ENCODE measurements at regions not wholly inside any gene's neighbourhood (a gene's known extent, or its start where the extent isn't known, plus 50 kb on each side); places are given as distances from the start of the nearest gene placed in this dataset.

GRCh38 chr10:124253006-124253405 is 159.6 kb upstream of the CHST15 start:
- no peaks in the 10 kb centered on the region for H3K27me3 ChIP-seq (ENCODE audit: insufficient read depth)
- 0 out of 2 replicates have a peak, but pooled peaks cover 3% of the 10 kb centered on the region for H3K9me2 ChIP-seq (ENCODE audit: insufficient read depth)
- no peak overlapping the region for H2AFZ ChIP-seq
- H4K20me1 ChIP-seq (replicated peaks; ENCODE audit: insufficient read depth): no peaks in the 10 kb centered on the region
- no peak for TF ChIP-seq JUNB (IDR thresholded peaks at IDR 0.05; ENCODE audit: unreplicated experiment)
- no peak for TF ChIP-seq EZH2 (IDR thresholded peaks at IDR 0.05; ENCODE audit: low read depth, unreplicated experiment)
- TF ChIP-seq, protein P1, sequence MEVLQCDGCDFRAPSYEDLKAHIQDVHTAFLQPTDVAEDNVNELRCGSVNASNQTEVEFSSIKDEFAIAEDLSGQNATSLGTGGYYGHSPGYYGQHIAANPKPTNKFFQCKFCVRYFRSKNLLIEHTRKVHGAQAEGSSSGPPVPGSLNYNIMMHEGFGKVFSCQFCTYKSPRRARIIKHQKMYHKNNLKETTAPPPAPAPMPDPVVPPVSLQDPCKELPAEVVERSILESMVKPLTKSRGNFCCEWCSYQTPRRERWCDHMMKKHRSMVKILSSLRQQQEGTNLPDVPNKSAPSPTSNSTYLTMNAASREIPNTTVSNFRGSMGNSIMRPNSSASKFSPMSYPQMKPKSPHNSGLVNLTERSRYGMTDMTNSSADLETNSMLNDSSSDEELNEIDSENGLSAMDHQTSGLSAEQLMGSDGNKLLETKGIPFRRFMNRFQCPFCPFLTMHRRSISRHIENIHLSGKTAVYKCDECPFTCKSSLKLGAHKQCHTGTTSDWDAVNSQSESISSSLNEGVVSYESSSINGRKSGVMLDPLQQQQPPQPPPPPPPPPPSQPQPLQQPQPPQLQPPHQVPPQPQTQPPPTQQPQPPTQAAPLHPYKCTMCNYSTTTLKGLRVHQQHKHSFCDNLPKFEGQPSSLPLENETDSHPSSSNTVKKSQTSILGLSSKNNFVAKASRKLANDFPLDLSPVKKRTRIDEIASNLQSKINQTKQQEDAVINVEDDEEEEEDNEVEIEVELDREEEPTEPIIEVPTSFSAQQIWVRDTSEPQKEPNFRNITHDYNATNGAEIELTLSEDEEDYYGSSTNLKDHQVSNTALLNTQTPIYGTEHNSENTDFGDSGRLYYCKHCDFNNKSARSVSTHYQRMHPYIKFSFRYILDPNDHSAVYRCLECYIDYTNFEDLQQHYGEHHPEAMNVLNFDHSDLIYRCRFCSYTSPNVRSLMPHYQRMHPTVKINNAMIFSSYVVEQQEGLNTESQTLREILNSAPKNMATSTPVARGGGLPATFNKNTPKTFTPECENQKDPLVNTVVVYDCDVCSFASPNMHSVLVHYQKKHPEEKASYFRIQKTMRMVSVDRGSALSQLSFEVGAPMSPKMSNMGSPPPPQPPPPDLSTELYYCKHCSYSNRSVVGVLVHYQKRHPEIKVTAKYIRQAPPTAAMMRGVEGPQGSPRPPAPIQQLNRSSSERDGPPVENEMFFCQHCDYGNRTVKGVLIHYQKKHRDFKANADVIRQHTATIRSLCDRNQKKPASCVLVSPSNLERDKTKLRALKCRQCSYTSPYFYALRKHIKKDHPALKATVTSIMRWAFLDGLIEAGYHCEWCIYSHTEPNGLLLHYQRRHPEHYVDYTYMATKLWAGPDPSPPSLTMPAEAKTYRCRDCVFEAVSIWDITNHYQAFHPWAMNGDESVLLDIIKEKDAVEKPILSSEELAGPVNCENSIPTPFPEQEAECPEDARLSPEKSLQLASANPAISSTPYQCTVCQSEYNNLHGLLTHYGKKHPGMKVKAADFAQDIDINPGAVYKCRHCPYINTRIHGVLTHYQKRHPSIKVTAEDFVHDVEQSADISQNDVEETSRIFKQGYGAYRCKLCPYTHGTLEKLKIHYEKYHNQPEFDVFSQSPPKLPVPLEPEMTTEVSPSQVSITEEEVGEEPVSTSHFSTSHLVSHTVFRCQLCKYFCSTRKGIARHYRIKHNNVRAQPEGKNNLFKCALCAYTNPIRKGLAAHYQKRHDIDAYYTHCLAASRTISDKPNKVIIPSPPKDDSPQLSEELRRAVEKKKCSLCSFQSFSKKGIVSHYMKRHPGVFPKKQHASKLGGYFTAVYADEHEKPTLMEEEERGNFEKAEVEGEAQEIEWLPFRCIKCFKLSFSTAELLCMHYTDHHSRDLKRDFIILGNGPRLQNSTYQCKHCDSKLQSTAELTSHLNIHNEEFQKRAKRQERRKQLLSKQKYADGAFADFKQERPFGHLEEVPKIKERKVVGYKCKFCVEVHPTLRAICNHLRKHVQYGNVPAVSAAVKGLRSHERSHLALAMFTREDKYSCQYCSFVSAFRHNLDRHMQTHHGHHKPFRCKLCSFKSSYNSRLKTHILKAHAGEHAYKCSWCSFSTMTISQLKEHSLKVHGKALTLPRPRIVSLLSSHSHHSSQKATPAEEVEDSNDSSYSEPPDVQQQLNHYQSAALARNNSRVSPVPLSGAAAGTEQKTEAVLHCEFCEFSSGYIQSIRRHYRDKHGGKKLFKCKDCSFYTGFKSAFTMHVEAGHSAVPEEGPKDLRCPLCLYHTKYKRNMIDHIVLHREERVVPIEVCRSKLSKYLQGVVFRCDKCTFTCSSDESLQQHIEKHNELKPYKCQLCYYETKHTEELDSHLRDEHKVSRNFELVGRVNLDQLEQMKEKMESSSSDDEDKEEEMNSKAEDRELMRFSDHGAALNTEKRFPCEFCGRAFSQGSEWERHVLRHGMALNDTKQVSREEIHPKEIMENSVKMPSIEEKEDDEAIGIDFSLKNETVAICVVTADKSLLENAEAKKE (CRISPR knock-in tag; IDR thresholded peaks at IDR 0.05): no peak
- TF ChIP-seq, protein P2, sequence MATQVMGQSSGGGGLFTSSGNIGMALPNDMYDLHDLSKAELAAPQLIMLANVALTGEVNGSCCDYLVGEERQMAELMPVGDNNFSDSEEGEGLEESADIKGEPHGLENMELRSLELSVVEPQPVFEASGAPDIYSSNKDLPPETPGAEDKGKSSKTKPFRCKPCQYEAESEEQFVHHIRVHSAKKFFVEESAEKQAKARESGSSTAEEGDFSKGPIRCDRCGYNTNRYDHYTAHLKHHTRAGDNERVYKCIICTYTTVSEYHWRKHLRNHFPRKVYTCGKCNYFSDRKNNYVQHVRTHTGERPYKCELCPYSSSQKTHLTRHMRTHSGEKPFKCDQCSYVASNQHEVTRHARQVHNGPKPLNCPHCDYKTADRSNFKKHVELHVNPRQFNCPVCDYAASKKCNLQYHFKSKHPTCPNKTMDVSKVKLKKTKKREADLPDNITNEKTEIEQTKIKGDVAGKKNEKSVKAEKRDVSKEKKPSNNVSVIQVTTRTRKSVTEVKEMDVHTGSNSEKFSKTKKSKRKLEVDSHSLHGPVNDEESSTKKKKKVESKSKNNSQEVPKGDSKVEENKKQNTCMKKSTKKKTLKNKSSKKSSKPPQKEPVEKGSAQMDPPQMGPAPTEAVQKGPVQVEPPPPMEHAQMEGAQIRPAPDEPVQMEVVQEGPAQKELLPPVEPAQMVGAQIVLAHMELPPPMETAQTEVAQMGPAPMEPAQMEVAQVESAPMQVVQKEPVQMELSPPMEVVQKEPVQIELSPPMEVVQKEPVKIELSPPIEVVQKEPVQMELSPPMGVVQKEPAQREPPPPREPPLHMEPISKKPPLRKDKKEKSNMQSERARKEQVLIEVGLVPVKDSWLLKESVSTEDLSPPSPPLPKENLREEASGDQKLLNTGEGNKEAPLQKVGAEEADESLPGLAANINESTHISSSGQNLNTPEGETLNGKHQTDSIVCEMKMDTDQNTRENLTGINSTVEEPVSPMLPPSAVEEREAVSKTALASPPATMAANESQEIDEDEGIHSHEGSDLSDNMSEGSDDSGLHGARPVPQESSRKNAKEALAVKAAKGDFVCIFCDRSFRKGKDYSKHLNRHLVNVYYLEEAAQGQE (IDR thresholded peaks at IDR 0.05; ENCODE audit: unreplicated experiment): no peak
- no peak for TF ChIP-seq CREB1 (CRISPR knock-in tag; IDR thresholded peaks at IDR 0.05; ENCODE audit: low read depth)
- TF ChIP-seq STAT1 (IDR thresholded peaks at IDR 0.05; ENCODE audit: unreplicated experiment): no peak
- no peak for TF ChIP-seq POLR2AphosphoS5 (IDR thresholded peaks at IDR 0.05; ENCODE audit: low read depth)
- TF ChIP-seq ZNF114 (CRISPR knock-in tag; IDR thresholded peaks at IDR 0.05): no peak
- no peak for TF ChIP-seq ZNF331 (CRISPR knock-in tag; IDR thresholded peaks at IDR 0.05; ENCODE audit: low read depth)
- TF ChIP-seq EZH2phosphoT487 (IDR thresholded peaks at IDR 0.05; ENCODE audit: unreplicated experiment): no peak
- TF ChIP-seq NANOG (IDR thresholded peaks at IDR 0.05; ENCODE audit: borderline replicate concordance): no peak
- no peak for TF ChIP-seq CTCF (conservative IDR thresholded peaks at IDR 0.05; ENCODE audit: low read depth in 2 of 2)
- TF ChIP-seq, protein P3, sequence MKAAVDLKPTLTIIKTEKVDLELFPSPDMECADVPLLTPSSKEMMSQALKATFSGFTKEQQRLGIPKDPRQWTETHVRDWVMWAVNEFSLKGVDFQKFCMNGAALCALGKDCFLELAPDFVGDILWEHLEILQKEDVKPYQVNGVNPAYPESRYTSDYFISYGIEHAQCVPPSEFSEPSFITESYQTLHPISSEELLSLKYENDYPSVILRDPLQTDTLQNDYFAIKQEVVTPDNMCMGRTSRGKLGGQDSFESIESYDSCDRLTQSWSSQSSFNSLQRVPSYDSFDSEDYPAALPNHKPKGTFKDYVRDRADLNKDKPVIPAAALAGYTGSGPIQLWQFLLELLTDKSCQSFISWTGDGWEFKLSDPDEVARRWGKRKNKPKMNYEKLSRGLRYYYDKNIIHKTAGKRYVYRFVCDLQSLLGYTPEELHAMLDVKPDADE (IDR thresholded peaks at IDR 0.05): no peak
- H3K9me3 Mint-ChIP-seq: peaks cover 5% of the 10 kb centered on the region; the same call in 1 of the 3 replicates
- H3K36me3 ChIP-seq (ENCODE audit: insufficient read depth): no peaks in the 10 kb centered on the region
- peaks cover 15% of the 10 kb centered on the region for H3K27me3 Mint-ChIP-seq (ENCODE audit: insufficient read depth, low read depth, poor library complexity)
- no peaks in the 10 kb centered on the region for H3F3A ChIP-seq (replicated peaks; ENCODE audit: low read depth)
- no peaks in the 10 kb centered on the region for H3K36me3 Mint-ChIP-seq (ENCODE audit: low read depth)
- ATAC-seq (no peak), DNase-seq (ENCODE audit: low spot score) (no peak)
- H3K79me2 ChIP-seq (replicated peaks; ENCODE audit: insufficient read depth): no peaks in the 10 kb centered on the region
- no peak overlapping the region for H3K4me2 ChIP-seq
- H3K27ac ChIP-seq (ENCODE audit: low read depth): no peak overlapping the region
- H3K27ac Mint-ChIP-seq: no peak overlapping the region
- no peak overlapping the region for H3K4me3 ChIP-seq
- H3K4me1 ChIP-seq (ENCODE audit: insufficient read depth): no peaks in the 10 kb centered on the region
- H3K4me1 Mint-ChIP-seq: no peaks in the 10 kb centered on the region
- no peak overlapping the region for H3K4me3 Mint-ChIP-seq
